ENCODE measurements at regions not wholly inside any gene's neighbourhood (a gene's known extent, or its start where the extent isn't known, plus 50 kb on each side); places are given as distances from the start of the nearest gene placed in this dataset.

DNA sequence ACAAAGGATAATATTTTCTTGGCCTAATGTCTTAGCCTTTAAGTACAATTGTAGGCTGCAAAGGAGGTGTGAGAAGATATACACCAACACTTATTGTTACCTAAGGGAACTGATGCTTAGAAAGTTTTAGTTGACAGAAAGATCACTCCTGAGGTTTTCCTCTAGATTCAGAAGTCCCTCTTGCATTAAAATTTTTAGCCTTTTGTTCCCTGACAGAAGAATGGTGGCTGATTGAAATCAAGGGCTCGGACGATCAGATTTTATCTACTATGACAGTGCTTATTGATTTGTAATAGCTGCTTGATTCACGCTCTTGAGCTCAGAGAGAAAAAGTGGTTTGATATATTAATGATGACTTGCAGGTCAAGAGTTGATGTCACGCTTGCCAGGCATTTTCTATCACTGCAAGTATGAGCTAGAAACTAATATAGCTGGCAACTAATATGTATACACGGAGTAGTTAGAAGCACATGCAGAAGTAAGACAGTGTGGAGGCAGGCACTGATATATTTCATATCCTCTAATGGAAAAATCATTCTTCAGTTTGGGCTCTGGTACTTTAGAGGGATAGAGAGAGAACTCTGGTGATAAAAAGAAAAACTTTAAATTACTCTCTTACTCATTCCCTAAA is 246.6 kb upstream of the ID4 start:
- H3K36me3 Mint-ChIP-seq (ENCODE audit: low read depth) = no peaks in the 10 kb centered on the region
- H3K27me3 Mint-ChIP-seq = no peaks in the 10 kb centered on the region
- CTCF ChIA-PET = no interaction called here
- intact Hi-C loops (cut with DNase I, micrococcal nuclease) = no loop called here
- no peaks in the 10 kb centered on the region for H3K4me1 Mint-ChIP-seq (ENCODE audit: low read depth)
- H3K4me3 ChIP-seq (ENCODE audit: low read length) = no peak overlapping the region
- H3K4me3 Mint-ChIP-seq = no peak overlapping the region
- DNase-seq (no peak), ATAC-seq (ENCODE audit: poor library complexity) (no peak)
- H3K4me1 ChIP-seq (ENCODE audit: insufficient read depth, low read length) = no peaks in the 10 kb centered on the region
- H3K9me3 ChIP-seq (ENCODE audit: control insufficient read depth in 1 of 2, insufficient read depth in 1 of 2, low read length in 2 of 2) = no peaks in the 10 kb centered on the region
- no peak overlapping the region for H3K27ac Mint-ChIP-seq
- TF ChIP-seq, protein P1, sequence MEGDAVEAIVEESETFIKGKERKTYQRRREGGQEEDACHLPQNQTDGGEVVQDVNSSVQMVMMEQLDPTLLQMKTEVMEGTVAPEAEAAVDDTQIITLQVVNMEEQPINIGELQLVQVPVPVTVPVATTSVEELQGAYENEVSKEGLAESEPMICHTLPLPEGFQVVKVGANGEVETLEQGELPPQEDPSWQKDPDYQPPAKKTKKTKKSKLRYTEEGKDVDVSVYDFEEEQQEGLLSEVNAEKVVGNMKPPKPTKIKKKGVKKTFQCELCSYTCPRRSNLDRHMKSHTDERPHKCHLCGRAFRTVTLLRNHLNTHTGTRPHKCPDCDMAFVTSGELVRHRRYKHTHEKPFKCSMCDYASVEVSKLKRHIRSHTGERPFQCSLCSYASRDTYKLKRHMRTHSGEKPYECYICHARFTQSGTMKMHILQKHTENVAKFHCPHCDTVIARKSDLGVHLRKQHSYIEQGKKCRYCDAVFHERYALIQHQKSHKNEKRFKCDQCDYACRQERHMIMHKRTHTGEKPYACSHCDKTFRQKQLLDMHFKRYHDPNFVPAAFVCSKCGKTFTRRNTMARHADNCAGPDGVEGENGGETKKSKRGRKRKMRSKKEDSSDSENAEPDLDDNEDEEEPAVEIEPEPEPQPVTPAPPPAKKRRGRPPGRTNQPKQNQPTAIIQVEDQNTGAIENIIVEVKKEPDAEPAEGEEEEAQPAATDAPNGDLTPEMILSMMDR (IDR thresholded peaks at IDR 0.05) = no peak
- H3K27ac ChIP-seq (ENCODE audit: low read depth in 1 of 2, low read length in 2 of 2) = no peak overlapping the region
- no peaks in the 10 kb centered on the region for H3K27me3 ChIP-seq (ENCODE audit: control insufficient read depth in 1 of 2, insufficient read depth in 2 of 2, low read length in 2 of 2)
- H3K36me3 ChIP-seq (ENCODE audit: insufficient read depth, low read length) = no peaks in the 10 kb centered on the region
- peaks cover 3% of the 10 kb centered on the region for H3K9me3 Mint-ChIP-seq
- POLR2A ChIA-PET = no interaction called here

DNA sequence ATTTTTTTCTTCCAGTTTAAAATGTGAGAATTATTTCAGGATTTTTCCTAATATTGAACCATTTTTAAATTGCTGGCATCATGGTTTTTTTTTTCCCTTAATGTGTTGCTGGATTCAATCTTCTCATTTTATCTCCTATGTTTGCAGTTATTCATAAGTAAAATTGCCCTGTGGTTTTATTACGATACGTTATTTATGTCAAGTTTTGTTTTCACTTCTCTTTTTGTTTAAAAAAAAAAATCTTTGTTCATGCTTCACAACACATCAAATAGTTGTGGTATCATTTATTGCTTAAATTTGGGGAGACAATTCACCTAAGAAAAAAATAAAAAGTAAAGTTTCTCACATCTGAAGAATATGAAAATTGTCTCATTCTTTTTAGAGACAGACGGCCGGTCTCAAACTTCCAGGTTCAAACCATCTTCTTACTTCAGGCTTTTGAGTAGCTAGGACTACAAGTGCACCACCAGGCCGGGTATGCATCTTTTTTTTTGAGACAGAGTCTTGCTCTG is 239.3 kb upstream of the ID4 start:
- no peak overlapping the region for H3K4me3 ChIP-seq (ENCODE audit: low read length)
- Mint-ChIP-seq H3K36me3 (ENCODE audit: low read depth) (no peaks in the 10 kb centered on the region), H3K4me1 (ENCODE audit: low read depth) (no peaks in the 10 kb centered on the region), H3K9me3 (peaks cover 5% of the 10 kb centered on the region), H3K4me3 (no peak overlapping the region), H3K27me3 (no peaks in the 10 kb centered on the region), H3K27ac (no peak overlapping the region)
- DNase-seq = no peak
- no peaks in the 10 kb centered on the region for H3K36me3 ChIP-seq (ENCODE audit: insufficient read depth, low read length)
- H3K27ac ChIP-seq (ENCODE audit: low read depth in 1 of 2, low read length in 2 of 2) = no peak overlapping the region
- ChIA-PET CTCF (no interaction called here), POLR2A (no interaction called here)
- intact Hi-C loops (cut with DNase I, micrococcal nuclease) = no loop called here
- TF ChIP-seq, protein P1 (IDR thresholded peaks at IDR 0.05) = no peak
- no peak for ATAC-seq (ENCODE audit: poor library complexity)
- H3K4me1 ChIP-seq (ENCODE audit: insufficient read depth, low read length) = no peaks in the 10 kb centered on the region
- H3K9me3 ChIP-seq (ENCODE audit: control insufficient read depth in 1 of 2, insufficient read depth in 1 of 2, low read length in 2 of 2) = peaks cover 0 to 4% of the 10 kb centered on the region in 2 experiments
- H3K27me3 ChIP-seq (ENCODE audit: control insufficient read depth in 1 of 2, insufficient read depth in 2 of 2, low read length in 2 of 2) = no peaks in the 10 kb centered on the region

DNA sequence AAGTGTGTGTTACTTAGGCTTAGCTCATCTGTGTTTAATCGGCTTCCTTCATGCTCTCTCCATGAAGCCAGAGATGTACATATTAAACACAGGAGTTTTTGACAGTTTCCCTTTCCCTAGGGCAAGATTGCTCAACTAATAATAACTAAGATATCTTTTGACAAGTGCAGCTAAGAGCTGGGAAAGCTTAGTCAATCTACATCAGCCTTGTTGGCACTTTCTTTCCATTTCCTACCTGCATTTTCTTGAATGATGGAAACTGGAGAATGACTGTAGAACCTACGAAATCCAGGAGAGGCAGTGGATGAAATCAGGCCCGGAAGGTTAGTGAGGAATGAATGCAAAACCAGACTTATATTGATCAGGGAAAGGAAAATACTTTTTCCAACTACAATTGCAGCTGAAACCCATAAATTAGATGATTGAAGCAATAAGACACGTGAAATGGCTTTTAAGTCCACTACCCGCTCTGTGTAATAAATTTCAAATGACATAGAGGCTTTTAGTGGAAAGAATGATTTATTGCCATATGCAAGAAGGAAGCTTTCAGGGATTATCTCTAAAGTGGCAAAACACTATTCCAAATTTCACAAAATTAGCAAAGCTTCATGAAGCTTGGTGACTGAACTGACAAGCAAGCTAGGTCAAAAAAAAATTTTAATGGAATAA is 237.2 kb upstream of the ID4 start:
- Histone ChIP-seq H3K4me1 (ENCODE audit: insufficient read depth, low read length) (no peaks in the 10 kb centered on the region), H3K4me3 (ENCODE audit: low read length) (no peak overlapping the region), H3K27ac (ENCODE audit: low read depth in 1 of 2, low read length in 2 of 2) (no peak overlapping the region), H3K27me3 (ENCODE audit: control insufficient read depth in 1 of 2, insufficient read depth in 2 of 2, low read length in 2 of 2) (no peaks in the 10 kb centered on the region), H3K36me3 (ENCODE audit: insufficient read depth, low read length) (no peaks in the 10 kb centered on the region), H3K9me3 (ENCODE audit: control insufficient read depth in 1 of 2, insufficient read depth in 1 of 2, low read length in 2 of 2) (peaks cover 0 to 4% of the 10 kb centered on the region in 2 experiments)
- ChIA-PET POLR2A (no interaction called here), CTCF (no interaction called here)
- Mint-ChIP-seq H3K36me3 (ENCODE audit: low read depth) (no peaks in the 10 kb centered on the region), H3K4me3 (no peak overlapping the region), H3K4me1 (ENCODE audit: low read depth) (no peaks in the 10 kb centered on the region), H3K9me3 (peaks cover 3% of the 10 kb centered on the region), H3K27ac (no peak overlapping the region), H3K27me3 (no peaks in the 10 kb centered on the region)
- ATAC-seq (ENCODE audit: poor library complexity) (no peak), DNase-seq (no peak)
- TF ChIP-seq, protein P1 (IDR thresholded peaks at IDR 0.05) = no peak
- intact Hi-C loops (cut with DNase I, micrococcal nuclease) = no loop called here

Measured in CD4-positive, alpha-beta T cell (primary cell).